ENCODE measurements at regions not wholly inside any gene's neighbourhood (a gene's known extent, or its start where the extent isn't known, plus 50 kb on each side); places are given as distances from the start of the nearest gene placed in this dataset.

GRCh38 chr3:117837391-117837790 is 1127.8 kb downstream of the TUSC7 start:
- H3K4me1 Mint-ChIP-seq = no peaks in the 10 kb centered on the region
- no peak for DNase-seq
- intact Hi-C loops (cut with micrococcal nuclease) = no loop called here

GRCh38 chr3:117842086-117842485 is 1132.5 kb downstream of the TUSC7 start:
- H3K4me1 Mint-ChIP-seq = no peaks in the 10 kb centered on the region
- H3K4me3 ChIP-seq (ENCODE audit: low read length) = no peak overlapping the region
- H3K9me3 Mint-ChIP-seq = peaks cover 0 to 42% (median 0%) of the 10 kb centered on the region in 11 donors
- H3K36me3 Mint-ChIP-seq = no peaks in the 10 kb centered on the region
- H3K27ac Mint-ChIP-seq = no peak overlapping the region
- no peaks in the 10 kb centered on the region for H3K36me3 ChIP-seq (ENCODE audit: control insufficient read depth in 2 of 3, insufficient read depth in 3 of 3, low read length in 3 of 3)
- intact Hi-C loops (cut with micrococcal nuclease) = no loop called here
- ChIA-PET POLR2A (no interaction called here), CTCF (no interaction called here)
- no peaks in the 10 kb centered on the region for H3K27me3 ChIP-seq (ENCODE audit: control insufficient read depth in 2 of 2, insufficient read depth in 2 of 2, low read length in 2 of 2)
- no peak overlapping the region for H3K27ac ChIP-seq (ENCODE audit: low read depth, low read length)
- no peak for ATAC-seq
- no peaks in the 10 kb centered on the region for H3K27me3 Mint-ChIP-seq
- no peak for DNase-seq
- H3K4me1 ChIP-seq (ENCODE audit: control insufficient read depth in 2 of 2, insufficient read depth in 2 of 2, low read length in 2 of 2) = no peaks in the 10 kb centered on the region
- no peaks in the 10 kb centered on the region for H3K9me3 ChIP-seq (ENCODE audit: control insufficient read depth in 2 of 3, low read length in 3 of 3)
- H3K4me3 Mint-ChIP-seq = no peak overlapping the region

More at GRCh38 chr3:117837391-117837790, 1127.8 kb downstream of the TUSC7 start:
- H3K27me3 Mint-ChIP-seq = no peaks in the 10 kb centered on the region
- no peaks in the 10 kb centered on the region for H3K4me1 ChIP-seq (ENCODE audit: control insufficient read depth in 2 of 2, insufficient read depth in 2 of 2, low read length in 2 of 2)
- H3K27me3 ChIP-seq (ENCODE audit: control insufficient read depth in 2 of 2, insufficient read depth in 2 of 2, low read length in 2 of 2) = no peaks in the 10 kb centered on the region
- H3K4me3 ChIP-seq (ENCODE audit: low read length) = no peak overlapping the region
- peaks cover 0 to 30% (median 0%) of the 10 kb centered on the region in 11 donors for H3K9me3 Mint-ChIP-seq
- H3K36me3 ChIP-seq (ENCODE audit: control insufficient read depth in 2 of 3, insufficient read depth in 3 of 3, low read length in 3 of 3) = no peaks in the 10 kb centered on the region
- no peak overlapping the region for H3K4me3 Mint-ChIP-seq
- ChIA-PET CTCF (no interaction called here), POLR2A (no interaction called here)
- no peak overlapping the region for H3K27ac ChIP-seq (ENCODE audit: low read depth, low read length)
- no peak for ATAC-seq
- no peaks in the 10 kb centered on the region for H3K9me3 ChIP-seq (ENCODE audit: control insufficient read depth in 2 of 3, low read length in 3 of 3)
- no peak overlapping the region for H3K27ac Mint-ChIP-seq
- H3K36me3 Mint-ChIP-seq = no peaks in the 10 kb centered on the region

GRCh38 chr3:117843356-117843755 is 1133.8 kb downstream of the TUSC7 start:
- POLR2A ChIA-PET = no interaction called here

GRCh38 chr3:117844676-117845075 is 1135.1 kb downstream of the TUSC7 start:
- POLR2A ChIA-PET = no interaction called here
- Mint-ChIP-seq H3K9me3 (peaks cover 0 to 25% (median 0%) of the 10 kb centered on the region in 11 donors), H3K27ac (no peak overlapping the region), H3K4me3 (no peak overlapping the region), H3K4me1 (no peaks in the 10 kb centered on the region), H3K27me3 (no peaks in the 10 kb centered on the region), H3K36me3 (no peaks in the 10 kb centered on the region)
- intact Hi-C loops (cut with micrococcal nuclease) = no loop called here
- H3K4me1 ChIP-seq (ENCODE audit: control insufficient read depth in 2 of 2, insufficient read depth in 2 of 2, low read length in 2 of 2) = no peaks in the 10 kb centered on the region
- no peak overlapping the region for H3K27ac ChIP-seq (ENCODE audit: low read depth, low read length)
- CTCF ChIA-PET = no interaction called here
- no peaks in the 10 kb centered on the region for H3K27me3 ChIP-seq (ENCODE audit: control insufficient read depth in 2 of 2, insufficient read depth in 2 of 2, low read length in 2 of 2)
- no peak for DNase-seq
- H3K4me3 ChIP-seq (ENCODE audit: low read length) = no peak overlapping the region
- H3K36me3 ChIP-seq (ENCODE audit: control insufficient read depth in 2 of 3, insufficient read depth in 3 of 3, low read length in 3 of 3) = no peaks in the 10 kb centered on the region
- ATAC-seq = no peak
- H3K9me3 ChIP-seq (ENCODE audit: control insufficient read depth in 2 of 3, low read length in 3 of 3) = no peaks in the 10 kb centered on the region

More at GRCh38 chr3:117843356-117843755, 1133.8 kb downstream of the TUSC7 start:
- DNase-seq (no peak), ATAC-seq (no peak)
- CTCF ChIA-PET = no interaction called here
- no peak overlapping the region for H3K4me3 ChIP-seq (ENCODE audit: low read length)
- Mint-ChIP-seq H3K4me3 (no peak overlapping the region), H3K27ac (no peak overlapping the region), H3K4me1 (no peaks in the 10 kb centered on the region), H3K27me3 (no peaks in the 10 kb centered on the region), H3K9me3 (peaks cover 0 to 32% (median 0%) of the 10 kb centered on the region in 11 donors), H3K36me3 (no peaks in the 10 kb centered on the region)
- H3K27me3 ChIP-seq (ENCODE audit: control insufficient read depth in 2 of 2, insufficient read depth in 2 of 2, low read length in 2 of 2) = no peaks in the 10 kb centered on the region
- intact Hi-C loops (cut with micrococcal nuclease) = no loop called here
- H3K9me3 ChIP-seq (ENCODE audit: control insufficient read depth in 2 of 3, low read length in 3 of 3) = no peaks in the 10 kb centered on the region
- no peak overlapping the region for H3K27ac ChIP-seq (ENCODE audit: low read depth, low read length)
- H3K4me1 ChIP-seq (ENCODE audit: control insufficient read depth in 2 of 2, insufficient read depth in 2 of 2, low read length in 2 of 2) = no peaks in the 10 kb centered on the region
- H3K36me3 ChIP-seq (ENCODE audit: control insufficient read depth in 2 of 3, insufficient read depth in 3 of 3, low read length in 3 of 3) = no peaks in the 10 kb centered on the region

GRCh38 chr3:117846238-117846637 is 1136.7 kb downstream of the TUSC7 start:
- Mint-ChIP-seq H3K36me3 (no peaks in the 10 kb centered on the region), H3K27ac (no peak overlapping the region), H3K4me1 (no peaks in the 10 kb centered on the region), H3K27me3 (no peaks in the 10 kb centered on the region), H3K9me3 (peaks cover 0 to 25% (median 3%) of the 10 kb centered on the region in 11 donors), H3K4me3 (no peak overlapping the region)
- ChIA-PET POLR2A (no interaction called here), CTCF (no interaction called here)
- Histone ChIP-seq H3K36me3 (ENCODE audit: control insufficient read depth in 2 of 3, insufficient read depth in 3 of 3, low read length in 3 of 3) (no peaks in the 10 kb centered on the region), H3K4me1 (ENCODE audit: control insufficient read depth in 2 of 2, insufficient read depth in 2 of 2, low read length in 2 of 2) (no peaks in the 10 kb centered on the region), H3K27ac (ENCODE audit: low read depth, low read length) (no peak overlapping the region), H3K27me3 (ENCODE audit: control insufficient read depth in 2 of 2, insufficient read depth in 2 of 2, low read length in 2 of 2) (no peaks in the 10 kb centered on the region), H3K4me3 (ENCODE audit: low read length) (no peak overlapping the region), H3K9me3 (ENCODE audit: control insufficient read depth in 2 of 3, low read length in 3 of 3) (no peaks in the 10 kb centered on the region)
- intact Hi-C loops (cut with micrococcal nuclease) = no loop called here
- DNase-seq = no peak
- no peak for ATAC-seq

- intact Hi-C loops (cut with micrococcal nuclease) = no loop called here
- no peaks in the 10 kb centered on the region for H3K27me3 ChIP-seq (ENCODE audit: control insufficient read depth in 2 of 2, insufficient read depth in 2 of 2, low read length in 2 of 2)
- POLR2A ChIA-PET = no interaction called here
- H3K36me3 ChIP-seq (ENCODE audit: control insufficient read depth in 2 of 3, insufficient read depth in 3 of 3, low read length in 3 of 3) = no peaks in the 10 kb centered on the region
- ATAC-seq (no peak), DNase-seq (no peak)
- H3K4me3 Mint-ChIP-seq = no peak overlapping the region
- no peak overlapping the region for H3K27ac Mint-ChIP-seq
- H3K36me3 Mint-ChIP-seq = no peaks in the 10 kb centered on the region
- H3K27me3 Mint-ChIP-seq = no peaks in the 10 kb centered on the region
- no peak overlapping the region for H3K4me3 ChIP-seq (ENCODE audit: low read length)
- H3K4me1 Mint-ChIP-seq = no peaks in the 10 kb centered on the region
- no peaks in the 10 kb centered on the region for H3K4me1 ChIP-seq (ENCODE audit: control insufficient read depth in 2 of 2, insufficient read depth in 2 of 2, low read length in 2 of 2)
- H3K9me3 ChIP-seq (ENCODE audit: control insufficient read depth in 2 of 3, low read length in 3 of 3) = no peaks in the 10 kb centered on the region
- CTCF ChIA-PET = no interaction called here
- H3K27ac ChIP-seq (ENCODE audit: low read depth, low read length) = no peak overlapping the region
- H3K9me3 Mint-ChIP-seq = peaks cover 0 to 30% (median 5%) of the 10 kb centered on the region in 11 donors
Measured at GRCh38 chr3:117848606-117849005, 1139.0 kb downstream of the TUSC7 start.

GRCh38 chr3:117853923-117854668 is 1144.5 kb downstream of the TUSC7 start:
- no peaks in the 10 kb centered on the region for H3K4me1 Mint-ChIP-seq
- H3K9me3 Mint-ChIP-seq = peaks cover 0 to 22% (median 4%) of the 10 kb centered on the region in 11 donors
- POLR2A ChIA-PET = no interaction called here
- no peak overlapping the region for H3K4me3 ChIP-seq (ENCODE audit: low read length)
- no peak overlapping the region for H3K27ac ChIP-seq (ENCODE audit: low read depth, low read length)
- H3K27me3 ChIP-seq (ENCODE audit: control insufficient read depth in 2 of 2, insufficient read depth in 2 of 2, low read length in 2 of 2) = no peaks in the 10 kb centered on the region
- no peaks in the 10 kb centered on the region for H3K36me3 ChIP-seq (ENCODE audit: control insufficient read depth in 2 of 3, insufficient read depth in 3 of 3, low read length in 3 of 3)
- H3K27ac Mint-ChIP-seq = no peak overlapping the region
- CTCF ChIA-PET = no interaction called here
- ATAC-seq (no peak), DNase-seq (no peak)
- H3K36me3 Mint-ChIP-seq = no peaks in the 10 kb centered on the region
- no peaks in the 10 kb centered on the region for H3K27me3 Mint-ChIP-seq
- no peak overlapping the region for H3K4me3 Mint-ChIP-seq
- intact Hi-C loops (cut with micrococcal nuclease) = no loop called here
- H3K4me1 ChIP-seq (ENCODE audit: control insufficient read depth in 2 of 2, insufficient read depth in 2 of 2, low read length in 2 of 2) = no peaks in the 10 kb centered on the region
- no peaks in the 10 kb centered on the region for H3K9me3 ChIP-seq (ENCODE audit: control insufficient read depth in 2 of 3, low read length in 3 of 3)

All from naive thymus-derived CD4-positive, alpha-beta T cell (primary cell).